HepG2 (cell line): ENCODE measurements at regions not wholly inside any gene's neighbourhood (a gene's known extent, or its start where the extent isn't known, plus 50 kb on each side); places are given as distances from the start of the nearest gene placed in this dataset.

Experiments used
- ATAC-seq: fragments of 200-7000 bp; cut with Tn5 transposase; 3 replicates; pipeline ENCODE4 v1.9.1; 2020; ENCODE audit warnings: mild to moderate bottlenecking, moderate library complexity
- BruUV-seq: library from RNA; stranded (reverse); fragments of 400-500 nt; replicated peaks from 2 replicates; lab custom pipeline; 2021; lab: Mats Ljungman, UMichigan
- CTCF ChIA-PET: fragments of 300-600 bp; formaldehyde crosslinking; extraction: SDS; loops from one replicate; lab custom pipeline; 2021; ENCODE audit warnings: low total read pairs, inconsistent platforms, low intra/inter-chr PET ratio; lab: Yijun Ruan, JAX
- POLR2A ChIA-PET: fragments of 350-600 bp; sonication (Branson Sonifier 250); formaldehyde crosslinking; loops from one replicate; lab custom pipeline; 2020; ENCODE audit warnings: antibody characterized with exemption, inconsistent platforms; lab: Yijun Ruan, JAX
- DNase-seq: peaks from one replicate; pipeline ENCODE4 v3.0.0-alpha.2; 2015; ENCODE audit warnings: low spot score
- FAIRE-seq: peaks from 3 replicates; lab custom pipeline; 2011; peaks lifted over from hg19 to GRCh38; lab: Jason Lieb, UNC
- H2AFZ ChIP-seq: one replicate; pipeline ENCODE4 v1.6.1; 2011; ENCODE audit warnings: low read length, inconsistent platforms
- H3K27ac ChIP-seq: fragments of 300-600 bp; 3 replicates; pipeline ENCODE4 v1.8.0; 2011; ENCODE audit warnings: mixed run types, mild to moderate bottlenecking, mixed read lengths, low read length, inconsistent platforms; ENCODE audit not compliant: insufficient read depth; ENCODE audit errors: extremely low read length
- H3K27me3 ChIP-seq, 2 experiments: fragments of 200-600 bp in 1 of 2; 2 replicates in 1 of 2; 3 replicates in 1 of 2; pipeline versions ENCODE4 v1.6.0 to v1.8.0; 2011; ENCODE audit warnings: low read length in 2 of 2, mild to moderate bottlenecking in 2 of 2, moderate library complexity in 2 of 2, inconsistent platforms in 1 of 2; ENCODE audit not compliant: insufficient read depth in 2 of 2, control insufficient read depth in 1 of 2
- H3K36me3 ChIP-seq, 2 experiments: fragments of 200-600 bp in 1 of 2; replicated peaks in 1 of 2; 2 replicates in 1 of 2; 3 replicates in 1 of 2; pipeline versions ENCODE4 v1.5.1 to v1.8.0; 2011; ENCODE audit warnings: low read length in 2 of 2, inconsistent platforms in 1 of 2; ENCODE audit not compliant: insufficient read depth in 2 of 2, control insufficient read depth in 1 of 2
- H3K4me1 ChIP-seq: 2 replicates; pipeline ENCODE4 v1.5.1; 2012; ENCODE audit warnings: low read length, inconsistent platforms; ENCODE audit not compliant: insufficient read depth
- H3K4me2 ChIP-seq: 2 replicates; pipeline ENCODE4 v1.6.0; 2011; ENCODE audit warnings: low read depth, low read length, inconsistent platforms
- H3K4me3 ChIP-seq, 3 experiments: fragments of 200-600 bp in 1 of 3; sonication (generic), shearing (Covaris generic) in 1 of 3; replicated peaks in 1 of 3; 2 replicates each; pipeline ENCODE4 v1.5.1; 2011 to 2016; ENCODE audit warnings: low read length in 3 of 3, inconsistent platforms in 2 of 3, low read depth in 2 of 3, mild to moderate bottlenecking in 2 of 3, control low read depth in 1 of 3, mixed read lengths in 1 of 3; ENCODE audit not compliant: insufficient read depth in 1 of 3
- H3K79me2 ChIP-seq: one replicate; pipeline ENCODE4 v1.6.1; 2011; ENCODE audit warnings: low read length, inconsistent platforms; ENCODE audit not compliant: insufficient read depth
- H3K9ac ChIP-seq: 2 replicates; pipeline ENCODE4 v1.6.0; 2011; ENCODE audit warnings: mild to moderate bottlenecking, low read depth, low read length, inconsistent platforms; ENCODE audit not compliant: insufficient read depth
- H3K9me3 ChIP-seq: 2 replicates; pipeline ENCODE4 v1.5.1; 2012; ENCODE audit warnings: mild to moderate bottlenecking, low read length
- H4K20me1 ChIP-seq: 2 replicates; pipeline ENCODE4 v1.6.0; 2011; ENCODE audit warnings: inconsistent platforms, mild to moderate bottlenecking, low read length, moderate library complexity; ENCODE audit not compliant: insufficient read depth
- CBX1 ChIP-seq: IDR thresholded peaks from one replicate; pipeline ENCODE4 v1.6.1; 2016; ENCODE audit warnings: antibody characterized with exemption, low read depth
- GATAD2A ChIP-seq: IDR thresholded peaks from 2 replicates; pipeline ENCODE4 v1.6.1; 2016
- MEF2D ChIP-seq: sonication (generic); formaldehyde crosslinking; IDR thresholded peaks from 2 replicates; pipeline ENCODE4 v1.5.1; 2020; ENCODE audit warnings: mild to moderate bottlenecking, missing genetic modification reagents
- PAX8 ChIP-seq: sonication (generic); formaldehyde crosslinking; IDR thresholded peaks from 2 replicates; pipeline ENCODE4 v1.8.0; 2022; ENCODE audit warnings: mild to moderate bottlenecking, missing genetic modification reagents, borderline replicate concordance
- PLRG1 ChIP-seq: fragments of 450-650 bp; conservative IDR thresholded peaks from 2 replicates; pipeline ENCODE4 v1.6.1; 2016
- RBAK ChIP-seq: sonication (generic); formaldehyde crosslinking; IDR thresholded peaks from 2 replicates; pipeline ENCODE4 v1.5.1; 2020; ENCODE audit warnings: mild to moderate bottlenecking, missing genetic modification reagents
- RBFOX2 ChIP-seq: fragments of 200-400 bp; formaldehyde crosslinking; IDR thresholded peaks from 2 replicates; pipeline ENCODE4 v1.6.1; 2017; ENCODE audit warnings: low read depth, mild to moderate bottlenecking, low read length
- REXO4 ChIP-seq: sonication (generic); formaldehyde crosslinking; IDR thresholded peaks from 2 replicates; pipeline ENCODE4 v1.8.0; 2022; ENCODE audit warnings: missing genetic modification reagents, mild to moderate bottlenecking, borderline replicate concordance
- RNF219 ChIP-seq: sonication (generic); formaldehyde crosslinking; IDR thresholded peaks from 2 replicates; pipeline ENCODE4 v1.5.0; 2020; ENCODE audit warnings: mild to moderate bottlenecking, missing genetic modification reagents
- RXRB ChIP-seq: IDR thresholded peaks from 2 replicates; pipeline ENCODE4 v1.6.1; 2016; ENCODE audit warnings: borderline replicate concordance, missing genetic modification reagents, missing compliant biosample characterization
- SCMH1 ChIP-seq: sonication (generic); formaldehyde crosslinking; IDR thresholded peaks from 2 replicates; pipeline ENCODE4 v1.9.0; 2021; ENCODE audit warnings: missing genetic modification reagents, mild to moderate bottlenecking, borderline replicate concordance
- TRIM24 ChIP-seq: sonication (generic); formaldehyde crosslinking; IDR thresholded peaks from 2 replicates; pipeline ENCODE4 v1.8.0; 2022; ENCODE audit warnings: mild to moderate bottlenecking, missing genetic modification reagents
- WIZ ChIP-seq: sonication (generic); formaldehyde crosslinking; IDR thresholded peaks from 2 replicates; pipeline ENCODE4 v1.5.1; 2020; ENCODE audit warnings: mild to moderate bottlenecking, missing genetic modification reagents
- ZNF225 ChIP-seq: sonication (generic); formaldehyde crosslinking; IDR thresholded peaks from 2 replicates; pipeline ENCODE4 v1.4.0; 2020; ENCODE audit warnings: mild to moderate bottlenecking, missing genetic modification reagents
- ZNF260 ChIP-seq: sonication (generic); formaldehyde crosslinking; IDR thresholded peaks from 2 replicates; pipeline ENCODE4 v1.4.0; 2020; ENCODE audit warnings: missing genetic modification reagents, low read depth, mild to moderate bottlenecking, borderline replicate concordance
- ZNF598 ChIP-seq: sonication (generic); formaldehyde crosslinking; IDR thresholded peaks from 2 replicates; pipeline ENCODE4 v1.5.1; 2020; ENCODE audit warnings: mild to moderate bottlenecking, missing genetic modification reagents, borderline replicate concordance
- ZNF678 ChIP-seq: sonication (generic); formaldehyde crosslinking; IDR thresholded peaks from 2 replicates; pipeline ENCODE4 v1.4.0; 2020; ENCODE audit warnings: mild to moderate bottlenecking, missing genetic modification reagents
- ZNF710 ChIP-seq: sonication (generic); formaldehyde crosslinking; IDR thresholded peaks from 2 replicates; pipeline ENCODE4 v1.5.0; 2020; ENCODE audit warnings: mild to moderate bottlenecking, missing genetic modification reagents, borderline replicate concordance
- in situ Hi-C: cut with HindIII; loops from 2 replicates; pipeline ENCODE4 v1.10.0; 2017; ENCODE audit warnings: low pct_unique_long_range_greater_than_20kb; ENCODE audit not compliant: extremely low pct_ligation_motif_present
- intact Hi-C: fragments of 100-400 bp; cut with micrococcal nuclease; formaldehyde crosslinking; loops from one replicate; pipeline ENCODE4 v1.10.0; 2022; ENCODE audit not compliant: unreplicated experiment

GRCh38 chr10:36126076-36126475, 484.0 kb upstream of the FZD8 start:
- Histone ChIP-seq H3K4me1 (no peaks in the 10 kb centered on the region), H3K9ac (no peak overlapping the region), H3K4me2 (no peak overlapping the region), H2AFZ (no peak overlapping the region), H4K20me1 (no peaks in the 10 kb centered on the region), H3K9me3 (no peaks in the 10 kb centered on the region), H3K36me3 (no peaks in the 10 kb centered on the region), H3K4me3 (no peak overlapping the region), H3K27ac (no peak overlapping the region), H3K27me3 (no peaks in the 10 kb centered on the region), H3K79me2 (no peaks in the 10 kb centered on the region)
- in situ Hi-C loops: no loop called here
- FAIRE-seq: no peak
- no TSS peak for BruUV-seq
- intact Hi-C loops: no loop called here
- TF ChIP-seq RXRB (no peak), PAX8 (CRISPR knock-in tag) (no peak), ZNF260 (CRISPR knock-in tag) (no peak), MEF2D (no peak), ZNF225 (CRISPR knock-in tag) (no peak), REXO4 (CRISPR knock-in tag) (no peak), WIZ (CRISPR knock-in tag) (no peak), PLRG1 (no peak), ZNF598 (CRISPR knock-in tag) (no peak), CBX1 (no peak), RBFOX2 (no peak), GATAD2A (no peak), SCMH1 (no peak), RNF219 (no peak), ZNF710 (CRISPR knock-in tag) (no peak), ZNF678 (CRISPR knock-in tag) (no peak), RBAK (CRISPR knock-in tag) (no peak), TRIM24 (CRISPR knock-in tag) (no peak)
- POLR2A ChIA-PET: no interaction called here
- DNase-seq: no peak
- ATAC-seq: no peak
- CTCF ChIA-PET: no interaction called here
